8988T (cell line): ENCODE measurements at regions not wholly inside any gene's neighbourhood (a gene's known extent, or its start where the extent isn't known, plus 50 kb on each side); places are given as distances from the start of the nearest gene placed in this dataset.

Source experiments
- DNase-seq: peaks from one replicate; pipeline ENCODE4 v3.0.0; 2011

GRCh38 chr4:180640193-180640592 lies 1603.0 kb upstream of the TENM3 start:
- DNase-seq, result no peak

- no peak for DNase-seq
These were observed 1601.7 kb upstream of the TENM3 start for GRCh38 chr4:180641495-180641894.

GRCh38 chr4:180642732-180643131 lies 1600.5 kb upstream of the TENM3 start:
- no peak for DNase-seq

- no peak for DNase-seq
These were observed 1592.9 kb upstream of the TENM3 start for GRCh38 chr4:180650273-180650672.

GRCh38 chr4:180652533-180652932 lies 1590.7 kb upstream of the TENM3 start:
- DNase-seq, result no peak

- no peak for DNase-seq
These were observed 1587.3 kb upstream of the TENM3 start for GRCh38 chr4:180655886-180656285.

- no peak for DNase-seq
These were observed 1585.3 kb upstream of the TENM3 start for GRCh38 chr4:180657881-180658280.

GRCh38 chr4:180664766-180665368 lies 1578.3 kb upstream of the TENM3 start:
- no peak for DNase-seq

GRCh38 chr4:180665481-180665880 lies 1577.7 kb upstream of the TENM3 start:
- no peak for DNase-seq

- no peak for DNase-seq
These were observed 1577.0 kb upstream of the TENM3 start for GRCh38 chr4:180665994-180666824.

- no peak for DNase-seq
These were observed 1574.5 kb upstream of the TENM3 start for GRCh38 chr4:180668732-180669131.

DNA sequence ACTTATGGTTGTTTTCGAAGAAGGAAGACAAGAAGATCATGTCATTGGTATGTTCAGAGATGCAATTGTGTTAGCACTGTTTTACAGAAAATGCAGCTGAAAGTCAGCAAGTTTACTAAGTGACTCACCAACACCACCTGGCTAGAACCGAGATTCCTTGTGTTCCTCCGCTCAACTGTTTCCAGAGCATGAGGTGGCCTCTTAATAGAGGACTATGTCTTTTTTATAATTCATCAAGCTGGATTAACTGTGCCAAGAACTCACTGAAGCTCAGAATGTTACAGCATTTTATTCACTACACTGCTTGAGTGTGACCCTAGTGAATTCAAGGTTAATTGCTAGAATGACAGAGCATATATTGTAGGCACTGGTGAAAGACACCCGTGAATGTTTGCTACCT lies 1573.5 kb upstream of the TENM3 start:
- DNase-seq, result no peak

- DNase-seq, result no peak
These were observed 1568.4 kb upstream of the TENM3 start for GRCh38 chr4:180674619-180675358.

GRCh38 chr4:180675359-180675650 lies 1567.9 kb upstream of the TENM3 start:
- no peak for DNase-seq

DNA sequence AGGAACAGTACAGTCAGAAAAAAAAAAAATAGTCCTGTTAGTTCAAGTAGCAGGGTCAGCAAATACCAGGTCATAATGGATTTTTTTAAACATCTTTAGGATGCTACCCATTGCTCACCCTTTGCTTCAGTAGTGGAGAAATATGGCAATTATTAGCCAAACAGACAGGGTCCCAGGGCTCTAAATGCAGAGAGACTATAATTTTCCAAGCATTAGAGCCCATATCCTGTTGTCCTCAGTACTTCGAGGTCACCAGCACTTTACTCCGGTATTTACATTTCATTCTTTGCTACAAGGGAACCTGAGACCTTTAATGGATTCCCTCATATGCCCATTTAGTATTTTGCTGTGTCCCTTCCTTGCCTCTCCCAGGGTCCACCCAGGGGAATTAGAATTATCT lies 1562.9 kb upstream of the TENM3 start:
- no peak for DNase-seq

- no peak for DNase-seq
These were observed 1560.4 kb upstream of the TENM3 start for GRCh38 chr4:180682776-180683175.

- no peak for DNase-seq
These were observed 1560.0 kb upstream of the TENM3 start for GRCh38 chr4:180683186-180683585.

DNA sequence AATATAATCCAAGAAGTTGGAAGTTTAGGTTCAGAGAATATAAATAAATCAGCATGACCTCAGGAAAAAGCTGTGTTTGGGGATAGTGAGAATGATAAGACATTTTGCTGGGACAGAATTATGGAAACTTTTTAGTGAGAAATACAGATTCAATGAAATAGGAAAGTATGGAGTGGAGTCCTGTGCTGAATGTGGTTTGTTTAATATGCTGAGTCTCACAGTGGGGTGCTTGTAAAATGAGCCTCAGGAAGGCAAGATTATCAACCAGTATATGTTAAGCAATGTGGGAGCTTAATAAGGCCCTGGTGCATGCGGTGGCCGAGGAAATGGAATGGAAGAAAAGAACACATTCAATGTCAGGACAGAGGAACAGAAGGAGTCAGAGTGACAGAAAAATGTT lies 1554.7 kb upstream of the TENM3 start:
- no peak for DNase-seq

DNA sequence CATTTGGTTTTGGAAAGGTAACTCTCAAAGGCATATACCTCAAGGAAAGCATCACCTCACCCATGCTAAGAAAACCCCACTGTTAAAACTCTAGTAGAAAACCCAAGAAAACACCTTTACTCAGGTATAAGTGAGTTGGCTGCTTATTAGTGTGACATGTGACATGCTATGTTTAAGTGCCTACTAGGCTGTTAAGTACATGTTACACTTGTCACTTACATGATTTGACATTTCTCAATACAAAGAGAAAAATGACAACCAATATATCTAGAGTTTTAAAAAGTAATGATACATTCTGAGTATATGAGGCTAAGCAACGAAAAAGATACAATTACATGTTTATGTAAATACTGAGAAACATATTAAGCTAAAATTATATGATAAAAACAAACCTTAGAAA lies 1548.3 kb upstream of the TENM3 start:
- DNase-seq, result no peak

DNA sequence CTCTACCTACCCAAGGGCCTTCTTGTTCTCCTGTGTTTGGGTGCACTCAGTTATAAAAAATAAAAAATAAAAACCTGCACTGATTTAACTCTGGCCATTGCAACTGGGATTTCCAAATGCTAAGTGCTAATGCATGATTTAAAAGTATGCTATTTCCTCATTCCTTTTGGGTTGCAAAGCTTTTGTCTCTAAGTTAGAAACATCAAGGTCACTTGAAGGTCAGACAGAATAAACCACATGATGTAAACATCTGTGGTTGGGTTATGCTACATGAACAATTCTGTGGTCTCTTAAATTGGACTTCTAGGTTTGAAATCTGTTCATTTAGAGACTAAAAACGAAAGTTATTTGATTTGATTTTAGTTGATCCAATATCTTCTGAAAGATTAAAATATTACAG lies 1547.4 kb upstream of the TENM3 start:
- DNase-seq, result no peak

GRCh38 chr4:180696460-180697092 lies 1546.6 kb upstream of the TENM3 start:
- DNase-seq, result no peak

GRCh38 chr4:180698550-180699195 lies 1544.5 kb upstream of the TENM3 start:
- no peak for DNase-seq

DNA sequence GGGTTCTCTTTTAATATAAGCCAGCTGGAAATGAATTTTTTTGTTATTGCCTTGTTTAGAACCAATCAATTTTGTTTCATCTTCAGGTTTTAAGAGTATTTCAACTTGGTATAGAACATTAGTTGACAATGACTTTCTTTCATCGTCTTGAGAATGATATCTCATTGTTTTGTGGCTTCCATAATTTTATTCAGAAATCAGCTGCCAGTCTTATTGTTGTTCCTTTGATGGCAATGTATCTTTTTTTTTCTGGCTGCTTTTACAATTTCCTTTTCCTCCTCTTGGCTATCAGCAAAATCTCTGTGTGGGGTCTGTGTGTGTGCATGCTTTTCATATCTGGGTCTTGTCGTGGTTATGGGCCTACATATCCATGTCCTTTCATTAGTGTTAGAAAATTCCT lies 1536.4 kb upstream of the TENM3 start:
- DNase-seq, result no peak
